ENCODE measurements at regions not wholly inside any gene's neighbourhood (a gene's known extent, or its start where the extent isn't known, plus 50 kb on each side); places are given as distances from the start of the nearest gene placed in this dataset.

- H3K27ac ChIP-seq (replicated peaks in 1 of 4): no peak overlapping the region
- DNase-seq (ENCODE audit: extremely low spot score): no peak
- H3K4me1 ChIP-seq: peaks cover 0 to 23% (median 7%) of the 10 kb centered on the region in 4 donors
- H3K27me3 ChIP-seq: no peaks in the 10 kb centered on the region
- intact Hi-C loops (cut with DNase I): no loop called here
- no peak overlapping the region for H3K4me3 ChIP-seq
- no peaks in the 10 kb centered on the region for H3K36me3 ChIP-seq
- 83% methylated on average over 4 of the region's 4 CpGs for WGBS
- H3K9me3 ChIP-seq: no peaks in the 10 kb centered on the region
- no peak for TF ChIP-seq EP300 (IDR thresholded peaks at IDR 0.05)
- no peak for TF ChIP-seq CTCF (IDR thresholded peaks at IDR 0.05)
- no peak for TF ChIP-seq POLR2AphosphoS5 (IDR thresholded peaks at IDR 0.05)
- no peak for TF ChIP-seq POLR2A (IDR thresholded peaks at IDR 0.05; ENCODE audit: low read depth)
Observed at GRCh38 chr20:48064929-48065328, 279.6 kb upstream of the SULF2 start.

GRCh38 chr20:48060841-48061720 is 275.8 kb upstream of the SULF2 start:
- Histone ChIP-seq H3K27me3 (no peaks in the 10 kb centered on the region), H3K9me3 (no peaks in the 10 kb centered on the region), H3K4me1 (peaks cover 0 to 23% (median 7%) of the 10 kb centered on the region in 4 donors), H3K36me3 (no peaks in the 10 kb centered on the region), H3K4me3 (no peak overlapping the region), H3K27ac (replicated peaks in 1 of 4) (no peak overlapping the region)
- DNase-seq (ENCODE audit: extremely low spot score): no peak
- 95% methylated on average over 16 of the region's 16 CpGs for WGBS
- TF ChIP-seq POLR2AphosphoS5 (IDR thresholded peaks at IDR 0.05) (no peak), POLR2A (IDR thresholded peaks at IDR 0.05; ENCODE audit: low read depth) (no peak), CTCF (IDR thresholded peaks at IDR 0.05) (no peak), EP300 (IDR thresholded peaks at IDR 0.05) (no peak)
- intact Hi-C loops (cut with DNase I): no loop called here

DNA sequence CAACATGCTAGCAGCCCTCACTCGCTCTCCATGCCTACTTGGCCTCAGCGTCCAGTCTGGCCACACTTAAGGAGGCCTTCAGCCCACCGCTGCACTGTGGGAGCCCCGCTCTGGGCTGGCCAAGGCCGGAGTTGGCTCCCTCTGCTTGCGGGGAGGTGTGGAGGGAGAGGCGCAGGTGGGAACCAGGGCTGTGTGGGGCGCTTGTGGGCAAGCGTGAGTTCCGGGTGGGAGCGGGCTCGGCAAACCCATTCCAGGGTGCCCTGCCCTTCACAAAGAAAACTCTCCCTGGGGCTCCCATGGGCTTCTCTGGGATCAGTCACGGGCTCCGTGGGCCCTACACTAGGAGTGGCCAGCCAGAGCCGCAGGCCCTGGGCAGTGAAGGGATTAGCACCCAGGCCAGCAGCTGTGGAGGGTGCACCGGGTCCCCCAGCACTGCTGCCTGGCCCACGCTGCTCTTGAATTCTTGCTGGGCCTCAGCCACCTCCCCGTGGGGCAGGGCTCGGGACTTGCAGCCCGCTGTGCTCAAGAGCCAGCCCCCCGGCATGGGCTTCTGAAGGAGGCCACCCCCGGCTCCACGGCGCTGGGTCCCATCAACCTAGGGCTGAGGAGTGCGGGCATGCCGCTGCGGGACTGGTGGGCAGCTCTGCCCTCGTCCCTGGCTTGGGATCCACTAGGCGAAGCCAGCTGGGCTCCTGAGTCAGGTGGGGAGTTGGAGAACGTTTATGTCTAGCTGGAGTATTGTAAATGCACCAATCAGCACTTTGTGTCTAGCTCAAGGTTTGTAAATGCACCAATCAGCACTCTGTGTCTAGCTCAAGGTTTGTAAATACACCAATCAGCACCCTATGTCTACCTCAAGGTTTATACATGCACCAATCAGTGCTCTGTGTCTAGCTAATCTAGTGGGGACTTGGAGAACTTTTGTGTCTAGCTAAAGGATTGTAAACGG is 273.6 kb upstream of the SULF2 start:
- intact Hi-C loops (cut with DNase I): no loop called here
- no peaks in the 10 kb centered on the region for H3K27me3 ChIP-seq
- no peak for DNase-seq (ENCODE audit: extremely low spot score)
- no peak overlapping the region for H3K4me3 ChIP-seq
- no peaks in the 10 kb centered on the region for H3K36me3 ChIP-seq
- WGBS: 87% methylated on average over 13 of the region's 31 CpGs
- peaks cover 0 to 10% (median 4%) of the 10 kb centered on the region in 4 donors for H3K4me1 ChIP-seq
- no peaks in the 10 kb centered on the region for H3K9me3 ChIP-seq
- TF ChIP-seq CTCF (IDR thresholded peaks at IDR 0.05) (no peak), EP300 (IDR thresholded peaks at IDR 0.05) (no peak), POLR2AphosphoS5 (IDR thresholded peaks at IDR 0.05) (no peak), POLR2A (IDR thresholded peaks at IDR 0.05; ENCODE audit: low read depth) (no peak)
- H3K27ac ChIP-seq (replicated peaks in 1 of 4): no peak overlapping the region

DNA sequence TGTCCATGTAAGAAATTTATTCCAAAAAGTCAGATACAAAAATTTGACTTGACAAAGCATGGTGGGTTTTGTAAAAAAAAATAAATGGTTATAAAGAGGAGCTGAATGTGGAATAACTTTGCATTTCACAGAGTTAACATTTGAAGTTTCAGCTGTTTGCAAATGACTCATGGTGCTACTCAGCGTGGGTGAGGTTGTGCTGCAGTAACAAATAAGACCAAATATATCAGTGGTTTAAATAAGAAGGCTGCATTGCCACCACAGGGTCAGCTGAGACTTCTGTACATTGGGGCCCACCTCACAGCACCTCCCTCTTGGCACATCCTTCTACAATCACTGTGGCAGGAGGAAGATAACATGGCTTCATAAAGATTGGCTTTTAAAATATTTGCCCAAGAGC is 272.5 kb upstream of the SULF2 start:
- Histone ChIP-seq H3K9me3 (no peaks in the 10 kb centered on the region), H3K27me3 (no peaks in the 10 kb centered on the region), H3K4me3 (no peak overlapping the region), H3K36me3 (no peaks in the 10 kb centered on the region), H3K27ac (replicated peaks in 1 of 4) (no peak overlapping the region), H3K4me1 (no peaks in the 10 kb centered on the region)
- DNase-seq (ENCODE audit: extremely low spot score): no peak
- WGBS: 95% methylated on average over 1 of the region's 1 CpG
- TF ChIP-seq POLR2AphosphoS5 (IDR thresholded peaks at IDR 0.05) (no peak), EP300 (IDR thresholded peaks at IDR 0.05) (no peak), CTCF (IDR thresholded peaks at IDR 0.05) (no peak), POLR2A (IDR thresholded peaks at IDR 0.05; ENCODE audit: low read depth) (no peak)
- intact Hi-C loops (cut with DNase I): no loop called here
